NT2/D1 (cell line): ENCODE measurements at regions not wholly inside any gene's neighbourhood (a gene's known extent, or its start where the extent isn't known, plus 50 kb on each side); places are given as distances from the start of the nearest gene placed in this dataset.

Source experiments
- DNase-seq: peaks from one replicate; pipeline ENCODE4 v3.0.0-alpha.2; 2011; ENCODE audit warnings: low read depth, low spot score
- H3K27me3 ChIP-seq: 2 replicates; pipeline ENCODE4 v1.6.0; 2011; ENCODE audit warnings: mild to moderate bottlenecking; ENCODE audit not compliant: insufficient read length, insufficient read depth
- H3K36me3 ChIP-seq: 2 replicates; pipeline ENCODE4 v1.6.1; 2011; ENCODE audit warnings: mild to moderate bottlenecking, low read length, mixed read lengths; ENCODE audit not compliant: insufficient read depth, insufficient read length
- H3K4me1 ChIP-seq: 2 replicates; pipeline ENCODE4 v1.5.1; 2011; ENCODE audit not compliant: insufficient read depth, insufficient read length
- H3K4me3 ChIP-seq: 2 replicates; pipeline ENCODE4 v1.5.1; 2011; ENCODE audit warnings: low read depth; ENCODE audit not compliant: insufficient read length
- H3K9ac ChIP-seq: 2 replicates; pipeline ENCODE4 v1.6.0; 2011; ENCODE audit warnings: low read depth; ENCODE audit not compliant: insufficient read length
- H3K9me3 ChIP-seq: 2 replicates; pipeline ENCODE4 v1.5.1; 2011; ENCODE audit warnings: mild to moderate bottlenecking, low read length; ENCODE audit not compliant: insufficient read depth
- SUZ12 ChIP-seq: IDR thresholded peaks from 2 replicates; pipeline ENCODE4 v1.6.1; 2011; ENCODE audit not compliant: insufficient read length, insufficient read depth; ENCODE audit errors: extremely low read depth
- YY1 ChIP-seq: IDR thresholded peaks from 2 replicates; pipeline ENCODE4 v1.6.1; 2011; ENCODE audit not compliant: insufficient read length, insufficient read depth
- ZNF274 ChIP-seq: IDR thresholded peaks from 2 replicates; pipeline ENCODE4 v1.6.1; 2011; ENCODE audit warnings: mild to moderate bottlenecking, low read depth, low read length

GRCh38 chr3:81303321-81303720 is 458.1 kb downstream of the GBE1 start:
- no peak overlapping the region for H3K4me3 ChIP-seq
- no peaks in the 10 kb centered on the region for H3K9me3 ChIP-seq
- DNase-seq: no peak
- no peaks in the 10 kb centered on the region for H3K4me1 ChIP-seq
- TF ChIP-seq YY1 (no peak), ZNF274 (no peak), SUZ12 (no peak)
- no peak overlapping the region for H3K9ac ChIP-seq
- no peaks in the 10 kb centered on the region for H3K36me3 ChIP-seq
- H3K27me3 ChIP-seq: no peaks in the 10 kb centered on the region

GRCh38 chr3:81302045-81302444 is 459.4 kb downstream of the GBE1 start:
- TF ChIP-seq SUZ12 (no peak), YY1 (no peak), ZNF274 (no peak)
- no peaks in the 10 kb centered on the region for H3K36me3 ChIP-seq
- H3K9me3 ChIP-seq: no peaks in the 10 kb centered on the region
- H3K4me3 ChIP-seq: no peak overlapping the region
- no peaks in the 10 kb centered on the region for H3K27me3 ChIP-seq
- no peak overlapping the region for H3K9ac ChIP-seq
- H3K4me1 ChIP-seq: no peaks in the 10 kb centered on the region
- DNase-seq: peak; percentile 22

- Histone ChIP-seq H3K4me1 (no peaks in the 10 kb centered on the region), H3K36me3 (no peaks in the 10 kb centered on the region), H3K4me3 (no peak overlapping the region), H3K9me3 (no peaks in the 10 kb centered on the region), H3K9ac (no peak overlapping the region), H3K27me3 (no peaks in the 10 kb centered on the region)
- no peak for TF ChIP-seq SUZ12
- no peak for TF ChIP-seq ZNF274
- no peak for TF ChIP-seq YY1
- DNase-seq: no peak
These were observed 460.2 kb downstream of the GBE1 start for GRCh38 chr3:81301230-81301629.

- no peak for TF ChIP-seq SUZ12
- TF ChIP-seq YY1: no peak
- TF ChIP-seq ZNF274: no peak
- H3K36me3 ChIP-seq: no peaks in the 10 kb centered on the region
- no peak overlapping the region for H3K4me3 ChIP-seq
- no peaks in the 10 kb centered on the region for H3K9me3 ChIP-seq
- H3K4me1 ChIP-seq: no peaks in the 10 kb centered on the region
- no peak for DNase-seq
- no peaks in the 10 kb centered on the region for H3K27me3 ChIP-seq
- H3K9ac ChIP-seq: no peak overlapping the region
These were observed 461.0 kb downstream of the GBE1 start for GRCh38 chr3:81300324-81300927.

GRCh38 chr3:81299481-81299880 is 462.0 kb downstream of the GBE1 start:
- no peak overlapping the region for H3K4me3 ChIP-seq
- no peaks in the 10 kb centered on the region for H3K9me3 ChIP-seq
- H3K9ac ChIP-seq: no peak overlapping the region
- H3K36me3 ChIP-seq: no peaks in the 10 kb centered on the region
- no peak for TF ChIP-seq SUZ12
- TF ChIP-seq ZNF274: no peak
- TF ChIP-seq YY1: no peak
- no peaks in the 10 kb centered on the region for H3K27me3 ChIP-seq
- no peak for DNase-seq
- H3K4me1 ChIP-seq: no peaks in the 10 kb centered on the region

- H3K27me3 ChIP-seq: no peaks in the 10 kb centered on the region
- H3K9me3 ChIP-seq: no peaks in the 10 kb centered on the region
- no peak for DNase-seq
- no peaks in the 10 kb centered on the region for H3K4me1 ChIP-seq
- H3K36me3 ChIP-seq: no peaks in the 10 kb centered on the region
- TF ChIP-seq YY1: no peak
- TF ChIP-seq ZNF274: no peak
- no peak for TF ChIP-seq SUZ12
- H3K9ac ChIP-seq: no peak overlapping the region
- H3K4me3 ChIP-seq: no peak overlapping the region
These were observed 465.4 kb downstream of the GBE1 start for GRCh38 chr3:81295906-81296577.

GRCh38 chr3:81293156-81293555 is 468.3 kb downstream of the GBE1 start:
- TF ChIP-seq YY1 (no peak), ZNF274 (no peak), SUZ12 (no peak)
- Histone ChIP-seq H3K27me3 (no peaks in the 10 kb centered on the region), H3K36me3 (no peaks in the 10 kb centered on the region), H3K4me3 (no peak overlapping the region), H3K9me3 (no peaks in the 10 kb centered on the region), H3K4me1 (no peaks in the 10 kb centered on the region), H3K9ac (no peak overlapping the region)
- no peak for DNase-seq
